Anterior cingulate cortex (tissue), 58 donors: ENCODE measurements at regions not wholly inside any gene's neighbourhood (a gene's known extent, or its start where the extent isn't known, plus 50 kb on each side); places are given as distances from the start of the nearest gene placed in this dataset.
A peak's percentile ranks its signal among the peaks of the same experiment; 100 is the strongest.
"Not testable (repeated sequence)": the region's sequence is repeated elsewhere in the genome, so short reads cannot be mapped to it uniquely, and the experiment has no call there.

Experiments used
- DNase-seq, 58 donors: peaks; one replicate each; lab custom pipeline; 2025; lab: John Stamatoyannopoulos, UW

DNA sequence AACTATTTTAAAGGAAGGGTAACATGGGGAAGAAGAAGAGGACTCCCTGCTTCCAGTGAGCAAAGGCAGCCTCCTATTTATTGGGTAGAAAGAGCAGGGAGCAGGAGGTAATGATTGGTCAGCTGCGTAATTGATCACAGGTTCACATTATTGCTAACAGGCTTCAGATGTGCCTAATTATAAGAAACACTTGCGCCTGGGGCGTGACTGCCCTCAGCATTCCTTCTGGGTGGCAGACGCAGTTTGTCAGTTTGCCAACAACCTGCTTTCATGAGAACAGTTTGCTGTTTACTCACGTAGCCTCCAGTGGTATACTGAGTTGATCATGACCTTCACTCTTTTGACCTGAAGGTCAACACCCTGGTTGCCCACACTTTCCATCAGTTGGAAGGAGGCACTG lies 166.0 kb upstream of the AUTS2 start:
- DNase-seq, result not testable (repeated sequence)

DNA sequence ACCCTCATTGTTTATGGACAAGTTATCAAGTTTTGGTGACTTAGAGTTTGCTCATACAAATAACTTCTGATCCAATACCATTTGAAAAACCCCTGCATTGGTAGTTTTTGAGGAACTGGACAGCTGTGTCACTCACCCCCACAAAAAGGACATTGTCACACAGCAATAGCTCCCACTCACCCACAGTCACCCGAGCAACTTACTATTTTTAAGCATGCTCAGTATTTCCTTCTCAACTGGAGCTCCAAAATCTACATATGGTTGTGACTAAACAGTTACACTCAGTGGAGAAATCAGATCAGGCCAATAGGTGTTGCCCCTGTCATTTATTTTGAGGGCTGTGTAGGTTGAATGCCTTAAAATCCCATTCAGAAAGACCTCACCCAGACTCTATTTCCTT lies 165.2 kb upstream of the AUTS2 start:
- DNase-seq, result no peak

DNA sequence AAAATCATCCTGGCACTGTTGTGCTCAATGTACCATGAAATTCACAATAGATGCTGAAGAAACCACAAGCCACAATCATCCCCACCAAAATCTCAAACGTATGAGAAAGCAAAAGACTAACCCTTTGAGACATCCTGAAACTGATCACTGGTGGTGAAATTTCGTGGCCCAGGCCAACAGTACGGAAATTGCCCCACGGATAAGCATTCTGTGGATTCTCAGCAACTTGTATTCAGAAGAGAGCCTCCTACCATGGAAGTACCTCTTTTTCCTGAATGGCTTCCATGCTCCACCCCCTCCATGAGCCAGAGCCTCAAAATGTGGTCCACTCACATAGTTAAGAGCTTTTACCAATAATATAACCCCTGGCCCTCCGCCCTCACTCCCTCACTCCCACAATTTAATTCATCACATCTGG lies 163.9 kb upstream of the AUTS2 start:
- DNase-seq, result no peak

DNA sequence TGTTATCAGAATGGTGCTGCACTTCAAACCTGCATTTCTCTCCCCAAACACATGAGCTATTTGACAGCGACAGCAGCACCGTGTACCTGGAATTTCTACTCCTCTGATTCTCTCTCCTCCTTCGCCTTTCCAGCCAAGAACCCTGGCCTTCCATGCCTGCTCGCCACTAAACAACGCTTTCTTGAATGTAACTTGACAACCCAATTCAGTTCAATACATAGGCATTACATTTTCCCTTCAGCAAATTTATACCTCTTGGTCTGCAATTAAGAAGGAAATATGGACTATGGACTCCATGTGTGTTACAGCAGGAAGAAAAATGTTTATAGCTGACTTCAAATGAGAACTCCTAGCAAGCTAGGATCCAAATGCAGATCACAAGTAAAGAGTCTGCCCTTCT lies 162.6 kb upstream of the AUTS2 start:
- DNase-seq, result no peak

DNA sequence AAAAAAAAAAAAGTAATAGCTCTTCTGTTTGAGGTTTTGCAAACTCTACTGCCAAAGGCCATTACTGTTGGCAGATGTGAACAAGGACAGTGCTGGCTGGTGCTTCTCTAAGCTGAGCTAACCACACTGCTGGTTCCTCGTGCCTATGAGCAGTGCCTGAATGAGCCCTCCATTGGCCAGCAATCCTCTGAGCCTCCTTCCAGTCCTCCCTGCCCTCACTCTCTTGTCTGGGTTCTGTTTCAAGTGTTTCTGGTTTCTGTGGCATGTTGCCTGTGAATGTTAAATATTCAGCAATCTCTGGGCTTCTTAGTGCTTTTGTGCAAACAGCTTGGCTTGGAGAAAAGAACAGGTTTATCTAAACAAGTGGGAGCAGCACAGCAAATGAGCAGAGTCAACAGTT lies 161.3 kb upstream of the AUTS2 start:
- peak in 2 of 58 donors; percentile 1 to 5 for DNase-seq

DNA sequence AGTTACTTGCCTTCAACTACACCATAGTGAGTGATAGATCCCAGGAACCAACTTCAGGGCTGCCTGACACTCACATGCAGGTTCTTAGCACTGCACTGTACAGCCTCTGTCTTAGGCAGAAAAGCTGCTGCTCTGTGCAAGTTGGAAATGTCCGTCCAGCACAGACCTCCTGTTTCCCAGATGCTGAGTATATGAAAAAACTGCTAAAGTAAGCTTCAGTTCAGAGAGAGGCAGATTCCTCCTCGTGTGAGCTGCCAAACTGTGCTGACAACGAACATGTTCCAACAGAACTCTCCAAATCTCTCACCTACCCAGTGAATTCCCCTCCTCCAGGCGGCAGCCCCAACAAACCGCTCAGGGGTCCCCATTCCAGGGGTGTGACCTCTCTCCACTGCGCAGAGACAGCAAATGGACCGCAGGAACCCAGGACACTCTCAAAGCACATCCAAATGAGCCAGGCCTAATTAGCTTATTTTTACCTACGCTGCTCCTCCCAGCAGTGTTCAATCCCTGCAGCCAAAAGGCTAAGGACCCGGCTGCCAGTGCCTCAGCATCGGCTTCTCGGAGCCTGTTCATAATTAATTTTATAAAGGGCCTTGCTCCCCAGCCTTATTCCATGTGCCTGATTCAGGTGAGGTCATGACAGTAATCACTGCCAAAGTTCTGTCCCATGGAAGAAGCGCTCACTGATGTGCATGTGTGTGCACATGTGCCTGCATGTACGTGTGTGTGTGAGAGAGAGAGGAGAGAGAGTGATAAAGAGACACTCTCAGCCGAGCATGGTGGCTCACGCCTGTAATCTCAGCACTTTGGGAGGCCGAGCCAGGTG lies 159.5 kb upstream of the AUTS2 start:
- DNase-seq, result no peak

DNA sequence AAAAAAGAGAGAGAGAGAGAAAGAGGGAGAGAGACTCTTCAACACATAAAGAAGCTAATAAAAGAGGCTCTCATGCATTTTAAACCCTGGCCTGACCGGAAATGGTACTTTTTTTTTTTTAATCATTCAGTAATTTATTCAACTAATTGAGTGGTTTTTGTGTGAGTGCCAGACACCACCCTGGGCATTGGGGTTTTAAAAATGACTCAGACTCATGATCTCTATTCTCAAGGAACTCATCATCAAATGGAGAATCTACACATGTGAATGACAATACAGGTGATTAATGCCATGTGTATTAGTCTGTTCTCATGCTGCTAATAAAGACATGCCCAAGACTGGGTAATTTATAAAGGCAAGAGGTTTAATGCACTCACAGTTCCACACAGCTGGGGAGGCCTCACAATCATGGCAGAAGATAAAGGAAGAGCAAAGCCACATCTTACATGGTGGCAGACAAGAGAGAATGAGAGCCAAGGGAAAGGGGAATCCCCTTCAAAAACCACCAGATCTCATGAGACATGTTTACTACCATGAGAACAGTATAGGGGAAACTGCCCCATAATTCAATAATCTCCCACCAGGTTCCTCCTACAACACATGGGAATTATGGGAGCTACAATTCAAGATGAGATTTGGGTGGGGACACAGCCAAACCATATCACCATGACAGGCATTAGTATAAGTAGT lies 158.5 kb upstream of the AUTS2 start:
- DNase-seq, result no peak

DNA sequence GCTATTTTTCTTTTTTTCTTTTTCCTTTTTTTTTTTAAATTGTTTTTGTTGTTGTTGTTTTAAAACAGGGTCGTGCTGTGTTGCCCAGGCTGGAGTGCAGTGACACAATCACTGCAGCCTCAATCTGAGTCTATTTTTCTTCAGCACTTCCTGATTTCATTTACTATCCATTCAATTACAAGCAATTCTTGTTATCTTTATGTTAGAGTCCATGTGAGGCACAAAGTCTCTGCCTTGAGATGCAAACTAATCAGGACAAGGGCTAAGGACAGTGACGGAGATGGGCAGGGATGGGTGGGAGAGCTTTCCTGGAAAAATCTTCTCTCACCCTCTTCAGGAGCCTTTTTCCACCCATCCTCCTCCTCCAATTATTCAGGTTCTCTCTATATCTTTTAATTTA lies 157.3 kb upstream of the AUTS2 start:
- no peak for DNase-seq

DNA sequence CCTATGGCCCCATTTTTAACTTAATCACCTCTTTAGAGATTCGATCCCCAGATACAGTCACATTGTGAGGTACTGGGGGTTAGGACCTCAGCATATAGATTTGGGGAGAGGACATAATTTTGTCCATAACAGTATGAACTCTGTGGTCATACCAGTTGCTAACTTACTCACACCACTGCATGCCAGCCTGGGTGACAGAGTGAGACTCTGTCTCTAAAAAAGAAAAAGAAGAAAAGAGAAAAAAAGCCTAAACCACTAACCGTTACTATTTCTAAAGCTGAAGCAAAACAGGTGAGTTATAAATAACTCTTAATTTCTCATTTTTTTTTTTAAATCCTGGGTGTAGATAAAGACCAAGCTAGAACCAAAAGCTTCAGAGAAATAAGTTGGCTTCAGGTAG lies 155.1 kb upstream of the AUTS2 start:
- DNase-seq, result no peak

DNA sequence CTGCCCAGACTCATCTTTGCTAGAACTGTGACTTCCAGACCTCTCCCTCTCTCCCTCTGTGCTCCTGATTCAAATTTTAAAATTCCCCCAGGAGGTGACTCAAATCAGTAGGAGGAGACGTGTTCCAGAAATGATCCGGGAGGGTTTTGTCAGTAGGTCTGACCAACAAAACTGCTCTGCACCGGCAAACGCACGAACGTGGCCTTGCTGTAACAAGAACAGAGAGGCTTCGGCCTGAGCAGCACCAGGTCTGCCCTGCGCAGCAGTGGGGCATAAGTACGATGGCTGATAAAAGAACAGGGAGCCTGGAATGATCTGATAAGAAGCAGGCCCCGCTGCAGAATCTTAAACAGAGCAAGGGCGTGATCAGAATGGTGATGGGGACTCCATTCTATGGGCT lies 152.7 kb upstream of the AUTS2 start:
- no peak for DNase-seq

DNA sequence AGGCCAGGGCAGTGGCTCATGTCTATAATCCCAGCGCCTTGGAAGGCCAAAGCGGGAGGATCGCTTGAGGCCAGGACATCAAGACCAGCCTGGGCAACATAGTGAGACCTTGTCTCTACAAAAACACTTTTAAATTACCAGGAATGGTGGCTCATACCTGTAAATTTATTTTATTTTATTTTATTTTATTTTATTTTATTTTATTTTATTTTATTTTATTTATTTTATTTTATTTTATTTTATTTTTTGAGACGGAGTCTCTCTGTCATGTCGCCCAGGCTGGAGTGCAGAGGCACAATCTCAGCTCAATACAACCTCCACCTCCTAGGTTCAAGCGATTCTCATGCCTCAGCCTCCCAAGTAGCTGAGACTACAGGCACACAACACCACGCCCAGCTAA lies 152.1 kb upstream of the AUTS2 start:
- DNase-seq, result not testable (repeated sequence)

DNA sequence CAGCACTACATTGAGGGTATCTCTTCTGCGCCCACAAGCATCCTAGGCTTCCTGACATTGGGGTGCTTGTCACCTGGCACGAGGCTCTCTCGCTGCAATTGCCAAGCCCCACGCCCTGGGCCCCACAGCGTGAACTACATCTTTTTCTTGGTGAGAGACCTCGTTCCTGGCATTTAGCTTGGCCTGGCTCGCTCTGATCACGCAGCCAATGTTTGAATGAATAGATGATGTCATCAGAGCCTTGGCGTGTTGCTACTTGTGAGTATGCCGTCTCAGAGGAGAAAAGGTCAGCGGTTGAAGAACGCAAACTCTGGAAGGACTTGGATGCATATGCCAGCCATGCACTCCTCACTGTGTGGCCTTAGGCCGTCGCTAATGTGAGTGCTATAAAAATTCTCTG lies 150.2 kb upstream of the AUTS2 start:
- peak in 1 of 58 donors; percentile 5 for DNase-seq

DNA sequence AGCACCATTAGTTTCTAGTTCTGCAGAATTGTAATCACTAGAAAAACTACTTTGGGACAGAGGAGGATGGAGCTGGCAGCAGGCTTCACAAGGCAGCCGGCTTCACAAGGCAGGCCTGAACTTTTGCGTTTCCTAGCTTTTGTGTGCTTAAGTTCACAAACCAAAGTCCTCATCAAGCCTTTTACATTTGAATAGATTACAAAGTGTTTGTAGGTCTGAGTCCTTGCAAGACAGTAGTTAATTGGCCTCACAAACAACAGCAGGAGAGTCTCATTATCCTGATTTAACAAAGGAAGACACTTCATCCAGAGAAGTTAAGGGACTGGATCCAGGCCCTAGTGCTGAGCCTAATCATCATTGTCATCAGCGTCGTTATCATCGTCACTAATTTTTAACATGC lies 147.8 kb upstream of the AUTS2 start:
- DNase-seq, result no peak

DNA sequence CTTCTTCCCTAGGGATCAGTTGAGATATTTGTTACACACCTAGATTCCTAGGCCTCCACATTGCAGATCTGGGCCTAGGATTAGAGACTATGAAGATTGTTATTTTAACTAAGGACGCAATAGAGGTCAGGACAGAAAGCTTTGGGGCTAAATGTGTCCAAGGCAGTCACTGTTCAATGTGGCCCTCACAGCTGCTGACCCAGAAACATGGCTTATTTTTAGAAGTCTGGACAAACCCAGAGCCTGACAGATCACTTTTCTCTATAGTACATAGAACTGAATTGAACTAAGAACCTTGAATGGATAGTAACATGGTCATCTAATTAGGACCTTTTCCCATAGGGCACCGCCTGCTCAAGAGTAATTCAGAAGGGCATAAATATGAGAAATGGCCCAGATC lies 146.6 kb upstream of the AUTS2 start:
- DNase-seq, result no peak

DNA sequence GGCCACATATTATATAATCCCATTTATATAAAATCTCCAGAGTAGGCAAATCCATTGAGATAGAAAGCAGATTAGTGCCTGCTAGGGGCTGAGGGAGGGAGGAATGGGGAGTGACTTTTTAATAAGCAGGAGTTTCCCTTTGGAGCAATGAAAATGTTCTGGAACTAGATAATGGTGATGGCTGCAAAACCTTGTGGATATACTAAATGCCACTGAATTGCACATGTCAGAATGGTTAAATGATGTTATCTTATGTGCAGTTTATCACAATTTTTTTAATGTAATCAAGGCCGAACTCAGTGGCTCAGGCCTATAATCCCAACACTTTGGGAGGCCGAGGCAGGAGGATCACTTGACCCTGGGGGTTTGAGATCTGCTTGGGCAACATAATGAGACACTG lies 145.5 kb upstream of the AUTS2 start:
- no peak for DNase-seq

DNA sequence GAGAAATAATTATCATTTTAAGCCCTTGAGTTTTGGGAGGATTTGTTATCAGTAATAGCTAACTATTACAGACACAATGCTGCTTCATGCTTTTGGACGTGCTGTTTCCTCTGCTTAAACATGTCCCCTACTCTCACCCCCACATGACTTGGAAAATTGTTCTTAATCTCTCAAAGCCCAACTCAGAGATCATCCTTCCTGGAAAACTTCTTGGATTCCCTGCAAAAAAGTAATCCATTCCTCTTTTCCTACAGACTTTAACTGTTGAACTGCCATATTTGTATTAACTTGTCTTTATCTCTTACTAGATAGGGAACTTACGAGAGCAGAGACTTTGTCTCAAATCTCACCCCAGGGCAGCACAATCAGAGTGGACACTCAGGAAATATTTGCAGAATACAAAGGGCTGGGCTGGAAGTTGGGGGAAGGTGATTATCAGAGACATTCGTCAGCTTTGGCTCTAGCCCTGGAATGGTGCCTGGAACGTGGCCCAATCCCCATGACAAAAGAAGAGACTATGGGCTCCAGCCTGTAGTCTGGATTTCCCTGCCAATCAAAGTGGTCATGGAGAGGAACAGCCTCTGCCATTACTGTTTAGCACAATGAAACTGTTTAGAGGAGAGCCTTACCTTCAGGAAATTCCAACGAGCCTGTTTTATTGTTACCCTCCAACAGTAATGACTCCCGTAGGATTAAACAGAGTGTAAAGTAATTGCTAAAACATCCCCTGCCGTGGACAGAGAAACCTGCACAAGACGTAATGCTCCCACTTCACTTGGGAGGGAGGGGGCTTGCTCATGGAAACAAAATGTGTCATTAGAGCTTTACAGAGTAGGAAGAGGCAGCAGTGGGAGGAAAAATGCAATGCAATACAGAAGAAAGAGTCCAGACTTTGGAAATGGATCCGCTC lies 140.4 kb upstream of the AUTS2 start:
- DNase-seq, result peak in 1 of 58 donors; percentile 5

DNA sequence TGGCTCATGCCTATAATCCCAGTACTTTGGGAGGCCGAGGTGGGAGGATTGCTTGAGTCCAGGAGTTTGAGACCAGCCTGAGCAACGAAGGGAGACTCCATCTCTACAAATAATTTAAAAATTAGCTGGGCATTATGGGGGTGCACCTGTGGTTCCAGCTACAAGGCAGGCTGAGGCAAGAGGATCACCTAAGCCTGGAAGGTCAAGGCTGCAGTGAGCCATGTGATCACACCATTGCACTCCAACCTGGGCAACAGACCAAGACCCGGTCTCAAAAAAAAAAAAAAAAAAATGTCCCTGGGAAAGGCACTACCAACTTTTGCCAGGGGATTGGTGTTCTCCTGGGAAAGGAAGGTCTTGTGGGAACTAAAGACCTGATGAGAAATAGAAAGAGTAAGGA lies 134.2 kb upstream of the AUTS2 start:
- DNase-seq, result no peak

DNA sequence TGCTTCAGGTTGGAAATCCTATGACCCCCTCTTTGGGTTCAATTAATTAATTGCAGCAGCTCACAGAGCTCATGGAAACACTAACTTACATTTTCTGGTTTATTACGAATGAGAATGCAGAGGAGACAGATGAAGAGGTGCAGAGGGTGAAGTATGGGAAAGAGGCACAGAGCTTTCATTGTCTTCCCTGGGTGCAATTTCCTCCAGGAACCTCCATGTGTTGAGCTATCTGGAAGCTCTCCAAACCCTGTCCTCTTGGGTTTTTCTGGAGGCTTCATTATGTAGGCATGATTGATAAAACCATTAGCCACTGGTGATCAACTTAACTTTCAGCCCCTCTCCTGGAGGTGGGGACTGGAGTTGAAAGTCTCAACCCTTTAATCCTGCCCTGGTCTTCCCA lies 133.0 kb upstream of the AUTS2 start:
- no peak for DNase-seq

DNA sequence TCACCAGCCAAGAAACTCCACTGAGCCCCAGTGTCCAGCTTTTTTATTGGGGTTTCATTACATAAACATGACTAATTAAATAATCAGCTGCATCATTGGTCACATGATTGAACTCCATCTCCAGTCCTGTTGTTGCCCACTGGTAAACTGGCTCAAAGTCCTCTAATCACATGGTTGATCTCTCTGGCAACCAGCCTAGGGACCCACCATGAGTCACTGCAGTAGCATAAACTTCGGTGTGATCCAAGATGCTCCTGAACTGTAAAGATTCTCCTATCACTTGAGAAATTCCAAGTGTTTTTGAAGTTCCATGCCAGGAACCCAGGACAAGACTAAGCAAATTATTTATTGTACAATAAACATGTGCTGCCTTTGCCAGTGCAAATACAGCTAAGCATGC lies 130.4 kb upstream of the AUTS2 start:
- peak in 1 of 58 donors; percentile 2 for DNase-seq

DNA sequence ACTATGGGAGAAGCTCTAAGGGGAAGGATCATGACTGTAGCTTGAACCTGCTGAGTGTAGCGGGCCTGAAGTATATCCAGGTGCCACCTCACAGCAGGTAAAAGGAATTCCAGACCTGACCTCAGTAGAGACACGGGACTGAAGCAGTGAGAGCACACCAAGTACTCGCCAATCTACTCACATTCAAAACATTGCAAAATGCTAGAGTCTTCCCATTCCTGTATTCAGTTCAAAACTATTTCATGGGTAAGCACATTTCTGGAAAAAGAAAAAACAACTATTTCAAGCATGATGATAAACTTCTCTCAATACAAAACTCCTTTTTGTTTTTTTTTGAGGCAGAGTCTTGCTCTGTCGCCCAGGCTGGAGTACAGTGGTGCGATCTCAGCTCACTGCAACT lies 121.9 kb upstream of the AUTS2 start:
- no peak for DNase-seq

DNA sequence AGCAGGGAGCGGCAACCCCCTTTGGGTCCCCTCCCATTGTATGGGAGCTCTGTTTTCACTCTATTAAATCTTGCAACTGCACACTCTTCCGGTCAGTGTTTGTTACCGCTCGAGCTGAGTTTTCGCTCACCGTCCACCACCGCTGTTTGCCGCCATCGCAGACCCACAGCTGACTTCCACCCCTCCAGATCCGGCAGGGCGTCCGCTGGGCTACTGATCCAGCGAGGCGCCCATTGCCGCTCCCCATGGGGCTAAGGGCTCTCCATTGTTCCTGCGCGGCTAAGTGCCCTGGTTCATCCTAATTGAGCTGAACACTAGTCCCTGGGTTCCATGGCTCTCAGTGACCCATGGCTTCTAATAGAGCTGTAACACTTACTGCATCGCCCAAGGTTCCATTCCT lies 115.6 kb upstream of the AUTS2 start:
- DNase-seq, result no peak
